ENCODE measurements at regions not wholly inside any gene's neighbourhood (a gene's known extent, or its start where the extent isn't known, plus 50 kb on each side); places are given as distances from the start of the nearest gene placed in this dataset.

DNA sequence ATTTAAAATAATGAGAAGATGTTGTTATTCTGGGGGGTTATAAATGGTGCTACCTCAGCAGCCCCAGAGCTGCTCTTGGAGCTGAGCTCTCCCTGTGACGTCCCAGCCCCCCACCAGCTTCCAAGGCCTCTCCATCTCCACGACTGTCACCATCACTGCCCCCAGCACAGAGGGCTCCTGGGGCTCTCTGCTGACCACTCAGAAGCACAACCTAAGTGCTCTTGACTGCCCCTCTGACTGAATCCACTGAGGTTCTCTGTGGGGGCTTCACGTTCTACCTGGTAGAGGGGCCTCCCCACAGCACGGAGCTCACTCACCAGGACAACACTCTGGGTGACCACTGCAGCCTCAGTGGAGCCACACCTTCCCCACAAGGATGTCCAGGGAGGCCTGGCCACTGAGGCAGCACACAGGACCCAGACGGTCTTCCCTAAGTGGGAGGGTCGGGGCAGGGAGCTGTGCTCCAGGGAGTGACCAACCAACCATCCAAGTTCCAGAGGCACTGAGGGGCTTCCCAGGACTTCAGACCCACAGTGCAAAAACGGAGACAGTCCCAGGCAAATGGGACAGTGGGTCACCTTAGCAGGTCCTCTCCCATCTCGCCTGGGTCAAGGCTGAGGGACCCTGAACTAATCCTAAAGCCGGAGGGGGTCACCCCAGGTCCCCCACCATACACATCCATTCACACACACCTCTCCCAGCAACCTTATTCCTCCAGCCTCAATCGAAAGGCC is 121.0 kb upstream of the PPP2R2D start:
- CTCF ChIA-PET: no interaction called here
- POLR2A ChIA-PET: no interaction called here
- no peak overlapping the region for H3K4me3 ChIP-seq (ENCODE audit: low read depth, low read length)
- DNase-seq (ENCODE audit: low read depth, low spot score): no peak
- TF ChIP-seq, protein P1, sequence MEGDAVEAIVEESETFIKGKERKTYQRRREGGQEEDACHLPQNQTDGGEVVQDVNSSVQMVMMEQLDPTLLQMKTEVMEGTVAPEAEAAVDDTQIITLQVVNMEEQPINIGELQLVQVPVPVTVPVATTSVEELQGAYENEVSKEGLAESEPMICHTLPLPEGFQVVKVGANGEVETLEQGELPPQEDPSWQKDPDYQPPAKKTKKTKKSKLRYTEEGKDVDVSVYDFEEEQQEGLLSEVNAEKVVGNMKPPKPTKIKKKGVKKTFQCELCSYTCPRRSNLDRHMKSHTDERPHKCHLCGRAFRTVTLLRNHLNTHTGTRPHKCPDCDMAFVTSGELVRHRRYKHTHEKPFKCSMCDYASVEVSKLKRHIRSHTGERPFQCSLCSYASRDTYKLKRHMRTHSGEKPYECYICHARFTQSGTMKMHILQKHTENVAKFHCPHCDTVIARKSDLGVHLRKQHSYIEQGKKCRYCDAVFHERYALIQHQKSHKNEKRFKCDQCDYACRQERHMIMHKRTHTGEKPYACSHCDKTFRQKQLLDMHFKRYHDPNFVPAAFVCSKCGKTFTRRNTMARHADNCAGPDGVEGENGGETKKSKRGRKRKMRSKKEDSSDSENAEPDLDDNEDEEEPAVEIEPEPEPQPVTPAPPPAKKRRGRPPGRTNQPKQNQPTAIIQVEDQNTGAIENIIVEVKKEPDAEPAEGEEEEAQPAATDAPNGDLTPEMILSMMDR (IDR thresholded peaks at IDR 0.05; ENCODE audit: insufficient read depth, low read length, missing control alignments): no peak

DNA sequence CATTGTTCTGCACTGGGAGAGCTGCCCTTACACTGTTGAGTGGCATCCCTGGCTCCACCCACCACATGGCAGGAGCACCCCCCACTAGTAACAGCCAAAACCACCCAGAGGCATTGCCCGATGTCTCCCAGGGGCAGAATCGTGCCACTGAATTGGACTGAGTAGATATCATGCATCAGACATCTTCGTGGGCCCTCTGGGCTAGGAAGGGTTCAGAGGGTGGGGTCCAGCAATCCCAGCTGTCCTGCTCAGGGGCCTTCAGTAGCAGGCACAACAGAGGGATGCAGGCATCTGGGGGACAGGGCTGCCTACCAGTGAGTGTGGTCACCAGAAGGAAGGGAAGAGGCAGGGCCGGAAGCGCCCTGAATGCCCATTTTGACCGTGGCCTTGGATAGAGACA is 119.7 kb upstream of the PPP2R2D start:
- no peak overlapping the region for H3K4me3 ChIP-seq (ENCODE audit: low read depth, low read length)
- TF ChIP-seq, protein P1 (IDR thresholded peaks at IDR 0.05; ENCODE audit: insufficient read depth, low read length, missing control alignments): no peak
- DNase-seq (ENCODE audit: low read depth, low spot score): no peak
- ChIA-PET POLR2A (no interaction called here), CTCF (no interaction called here)

DNA sequence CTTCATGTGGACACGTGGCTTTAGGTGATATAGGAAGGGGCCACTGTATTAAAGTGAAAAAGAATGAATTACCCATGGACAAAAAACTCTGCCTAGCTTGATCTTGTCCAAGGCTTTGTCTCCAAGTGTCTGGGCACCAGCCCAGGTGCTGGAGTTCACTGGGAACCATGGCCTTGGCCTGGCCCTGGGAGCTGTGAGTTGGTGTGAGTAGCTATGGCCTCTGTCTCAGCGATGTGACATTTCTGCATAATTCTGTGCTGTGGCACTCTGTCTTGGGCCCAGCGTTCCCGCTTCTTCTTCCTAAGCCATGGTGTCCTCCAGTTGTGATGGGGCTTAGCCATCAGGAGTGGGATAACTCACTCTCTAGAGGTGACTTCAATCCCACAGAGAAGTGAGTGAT is 119.0 kb upstream of the PPP2R2D start:
- DNase-seq (ENCODE audit: low read depth, low spot score): no peak
- ChIA-PET CTCF (no interaction called here), POLR2A (no interaction called here)
- TF ChIP-seq, protein P1 (IDR thresholded peaks at IDR 0.05; ENCODE audit: insufficient read depth, low read length, missing control alignments): no peak
- H3K4me3 ChIP-seq (ENCODE audit: low read depth, low read length): no peak overlapping the region

DNA sequence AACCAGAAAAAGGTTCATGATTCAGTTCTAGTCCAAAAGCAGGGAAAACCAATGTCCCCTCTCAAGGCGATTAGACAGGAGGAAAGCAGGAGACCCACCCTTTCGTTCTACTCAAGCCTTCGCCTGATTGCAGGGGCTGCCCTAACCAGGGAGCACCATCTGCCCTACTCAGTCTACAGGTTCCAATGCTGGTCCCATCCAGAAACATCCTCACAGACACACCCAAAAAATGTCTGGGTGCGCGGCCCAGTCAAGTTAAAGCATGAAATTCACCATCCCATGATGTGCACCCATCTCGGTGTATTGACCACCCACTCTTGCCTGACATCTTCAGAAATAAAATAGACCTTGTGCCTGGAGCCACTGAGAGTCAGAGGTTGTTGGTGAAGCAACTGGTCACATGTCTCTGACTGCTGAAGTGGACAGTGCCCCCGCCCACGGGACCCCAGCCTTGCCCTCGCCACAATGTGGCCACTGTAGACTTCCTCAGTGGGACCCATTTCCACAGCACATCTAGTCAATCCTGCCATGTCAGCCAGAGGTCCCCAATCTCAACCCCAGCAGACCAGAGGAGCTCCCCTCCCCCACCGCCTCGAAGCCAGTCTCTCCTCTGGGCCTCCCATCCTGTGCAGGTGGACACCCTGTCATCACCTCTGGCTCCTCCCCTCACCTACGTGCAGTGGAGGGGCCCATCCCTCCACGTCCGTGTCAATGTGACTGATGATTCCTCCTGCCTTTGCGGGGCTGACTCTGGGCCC is 116.3 kb upstream of the PPP2R2D start:
- ChIA-PET POLR2A (no interaction called here), CTCF (no interaction called here)

DNA sequence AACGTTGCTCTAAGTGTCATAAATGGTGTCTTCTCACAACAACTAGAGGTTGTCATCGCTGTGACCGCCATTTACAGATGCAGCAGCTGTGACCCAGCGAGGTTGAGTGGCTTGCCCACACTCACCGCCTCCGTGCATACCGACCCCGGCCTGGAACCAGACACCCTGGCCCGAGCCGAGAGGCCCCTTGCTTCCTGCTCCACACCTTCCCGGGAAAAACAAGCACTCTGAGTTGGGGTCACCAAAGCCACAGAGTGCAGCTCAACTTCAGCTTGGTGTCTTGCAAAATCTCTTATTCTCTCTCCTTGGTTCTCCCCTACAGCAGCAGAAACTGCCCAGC is 115.7 kb upstream of the PPP2R2D start:
- H3K4me3 ChIP-seq (ENCODE audit: low read depth, low read length): no peak overlapping the region
- ChIA-PET CTCF (no interaction called here), POLR2A (no interaction called here)
- DNase-seq (ENCODE audit: low read depth, low spot score): no peak
- TF ChIP-seq, protein P1 (IDR thresholded peaks at IDR 0.05; ENCODE audit: insufficient read depth, low read length, missing control alignments): no peak

More for the DNA sequence above, 116.3 kb upstream of the PPP2R2D start:
- DNase-seq (ENCODE audit: low read depth, low spot score): no peak
- no peak overlapping the region for H3K4me3 ChIP-seq (ENCODE audit: low read depth, low read length)
- TF ChIP-seq, protein P1 (IDR thresholded peaks at IDR 0.05; ENCODE audit: insufficient read depth, low read length, missing control alignments): no peak

DNA sequence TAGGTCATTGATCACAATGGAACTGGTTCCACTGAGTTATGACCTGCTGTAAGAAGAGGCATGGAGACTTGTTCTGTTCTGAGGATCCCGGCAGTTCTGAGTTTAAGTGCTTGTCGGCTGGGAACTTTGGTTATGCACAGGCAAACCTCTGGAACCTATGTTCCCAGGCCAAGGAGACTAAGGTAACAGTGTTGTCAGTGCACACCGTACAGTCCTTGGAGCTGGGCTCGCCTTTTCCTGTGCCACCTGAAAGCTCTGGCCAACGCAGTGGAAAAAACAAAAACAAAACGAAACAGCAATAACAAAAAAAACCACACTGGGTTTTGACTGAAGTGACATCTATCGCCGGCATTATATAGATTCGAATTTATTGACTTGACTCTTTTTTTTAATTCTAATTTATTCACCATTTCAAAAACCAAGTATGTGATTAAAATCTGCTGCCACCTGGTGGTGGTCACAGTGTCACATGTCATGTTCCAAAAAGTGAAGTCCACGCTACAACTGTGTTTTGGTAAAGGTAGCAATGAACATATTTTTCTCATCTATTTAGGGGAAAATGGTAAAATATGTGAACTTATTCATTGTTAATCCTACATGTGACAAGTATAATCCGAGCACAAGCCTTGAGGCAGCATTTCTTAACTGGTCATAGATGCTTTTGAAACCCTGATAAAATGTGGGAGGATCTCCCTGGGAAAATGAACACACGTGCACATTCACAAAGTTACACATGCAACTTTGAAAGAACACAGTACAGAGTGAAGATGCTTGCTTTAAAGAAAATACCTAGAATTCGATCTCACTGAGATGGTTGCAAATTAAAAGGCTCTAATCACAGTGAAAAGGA is 113.8 kb upstream of the PPP2R2D start:
- TF ChIP-seq, protein P1 (IDR thresholded peaks at IDR 0.05; ENCODE audit: insufficient read depth, low read length, missing control alignments): peak; percentile 25
- ChIA-PET POLR2A (interaction anchor here (0.6 kb wide), 1 partner anchor 23 kb away, joined by 3 read pairs; no protein-coding TSS in a partner anchor), CTCF (interaction anchor here (1.1 to 1.2 kb wide), 2 partner anchors 1597 to 1600 kb away, joined by 3 to 4 read pairs; no protein-coding TSS in a partner anchor)
- H3K4me3 ChIP-seq (ENCODE audit: low read depth, low read length): no peak overlapping the region
- no peak for DNase-seq (ENCODE audit: low read depth, low spot score)
